ENCODE measurements at regions not wholly inside any gene's neighbourhood (a gene's known extent, or its start where the extent isn't known, plus 50 kb on each side); places are given as distances from the start of the nearest gene placed in this dataset.

DNA sequence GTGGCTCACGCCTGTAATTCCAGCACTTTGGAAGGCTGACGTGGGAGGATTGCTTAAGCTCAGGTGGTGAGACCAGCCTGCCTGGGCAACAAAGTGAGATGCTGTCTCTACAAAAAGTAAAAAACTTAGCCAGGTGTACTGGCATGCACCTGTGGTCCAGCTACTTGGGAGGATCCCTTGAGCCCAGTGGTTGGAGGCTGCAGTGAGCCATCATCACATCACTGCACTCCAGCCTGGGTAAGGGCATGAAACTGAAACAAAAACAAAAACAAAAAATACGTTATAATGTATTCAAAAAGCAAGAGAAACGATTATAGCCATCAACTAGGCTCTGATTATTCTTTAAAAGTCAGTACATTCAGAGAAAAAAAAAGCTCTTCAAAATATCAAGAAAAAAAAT, 62.5 kb downstream of the TCF20 start:
- H3K4me3 ChIP-seq = no peak overlapping the region
- no peak for DNase-seq
- peaks cover 2 to 3% (median 3%) of the 10 kb centered on the region in 3 donors for H3K36me3 ChIP-seq
- H3K9me3 ChIP-seq = no peaks in the 10 kb centered on the region
- WGBS, 2 donors = 79 to 80% methylated on average over 4 of the region's 4 CpGs
- no peak overlapping the region for H3K27ac ChIP-seq
- no peak for ATAC-seq
- intact Hi-C loops (cut with DNase I) = no loop called here
- no peaks in the 10 kb centered on the region for H3K27me3 ChIP-seq
- no peak for FAIRE-seq
- TF ChIP-seq, protein P1, sequence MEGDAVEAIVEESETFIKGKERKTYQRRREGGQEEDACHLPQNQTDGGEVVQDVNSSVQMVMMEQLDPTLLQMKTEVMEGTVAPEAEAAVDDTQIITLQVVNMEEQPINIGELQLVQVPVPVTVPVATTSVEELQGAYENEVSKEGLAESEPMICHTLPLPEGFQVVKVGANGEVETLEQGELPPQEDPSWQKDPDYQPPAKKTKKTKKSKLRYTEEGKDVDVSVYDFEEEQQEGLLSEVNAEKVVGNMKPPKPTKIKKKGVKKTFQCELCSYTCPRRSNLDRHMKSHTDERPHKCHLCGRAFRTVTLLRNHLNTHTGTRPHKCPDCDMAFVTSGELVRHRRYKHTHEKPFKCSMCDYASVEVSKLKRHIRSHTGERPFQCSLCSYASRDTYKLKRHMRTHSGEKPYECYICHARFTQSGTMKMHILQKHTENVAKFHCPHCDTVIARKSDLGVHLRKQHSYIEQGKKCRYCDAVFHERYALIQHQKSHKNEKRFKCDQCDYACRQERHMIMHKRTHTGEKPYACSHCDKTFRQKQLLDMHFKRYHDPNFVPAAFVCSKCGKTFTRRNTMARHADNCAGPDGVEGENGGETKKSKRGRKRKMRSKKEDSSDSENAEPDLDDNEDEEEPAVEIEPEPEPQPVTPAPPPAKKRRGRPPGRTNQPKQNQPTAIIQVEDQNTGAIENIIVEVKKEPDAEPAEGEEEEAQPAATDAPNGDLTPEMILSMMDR (IDR thresholded peaks at IDR 0.05) = no peak
- no peaks in the 10 kb centered on the region for H3K4me1 ChIP-seq

DNA sequence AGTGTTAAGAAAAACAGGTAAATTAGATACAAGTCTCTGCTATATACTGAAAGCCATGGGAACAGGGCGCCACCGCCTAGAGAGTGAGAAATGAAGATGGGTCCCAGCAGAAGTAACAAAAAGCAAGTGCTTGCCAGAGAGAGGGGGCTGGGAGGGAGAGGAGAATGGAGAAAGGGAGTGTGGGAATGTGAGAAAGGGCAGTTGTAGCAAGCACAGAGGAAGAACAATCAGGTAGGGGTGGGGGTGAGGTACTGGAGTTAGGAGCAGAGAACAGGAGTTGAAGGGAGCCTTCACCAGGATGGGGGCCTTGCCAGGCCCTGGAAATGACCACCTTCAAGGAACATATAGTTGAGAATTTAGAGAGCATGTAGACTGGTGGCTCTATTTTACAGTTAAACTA, 66.8 kb downstream of the TCF20 start:
- Histone ChIP-seq H3K27ac (no peak overlapping the region), H3K36me3 (no peaks in the 10 kb centered on the region), H3K4me1 (no peaks in the 10 kb centered on the region), H3K27me3 (no peaks in the 10 kb centered on the region), H3K9me3 (no peaks in the 10 kb centered on the region), H3K4me3 (no peak overlapping the region)
- TF ChIP-seq, protein P1 (IDR thresholded peaks at IDR 0.05) = no peak
- FAIRE-seq = no peak
- intact Hi-C loops (cut with DNase I) = no loop called here
- WGBS, 2 donors = 98 to 99% methylated on average over 2 of the region's 2 CpGs
- no peak for ATAC-seq
- no peak for DNase-seq

DNA sequence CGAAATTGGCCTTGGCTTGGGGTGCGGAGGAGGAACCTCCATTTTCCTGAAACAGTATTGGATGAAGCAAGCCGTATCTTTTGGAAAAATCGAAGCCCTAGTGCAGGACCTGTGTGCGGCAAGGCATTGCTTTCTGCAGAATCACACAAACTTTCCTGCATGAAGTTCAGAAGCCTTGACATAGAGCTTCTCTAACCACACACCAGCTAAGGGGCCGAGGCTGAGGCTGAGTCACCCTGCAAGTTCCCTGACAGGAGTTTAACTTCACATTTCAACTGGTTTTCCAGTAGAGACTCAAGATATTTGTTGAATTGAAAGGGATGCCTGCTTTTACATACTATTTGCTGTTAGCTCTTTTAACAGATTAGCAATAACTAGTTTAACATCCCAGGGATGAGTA, 67.8 kb downstream of the TCF20 start:
- H3K27ac ChIP-seq = no peak overlapping the region
- no peaks in the 10 kb centered on the region for H3K9me3 ChIP-seq
- TF ChIP-seq, protein P1 (IDR thresholded peaks at IDR 0.05) = no peak
- no peak for DNase-seq
- no peak overlapping the region for H3K4me3 ChIP-seq
- no peaks in the 10 kb centered on the region for H3K36me3 ChIP-seq
- intact Hi-C loops (cut with DNase I) = no loop called here
- H3K27me3 ChIP-seq = no peaks in the 10 kb centered on the region
- 90 to 98% methylated on average over 6 of the region's 6 CpGs for WGBS, 2 donors
- no peak for FAIRE-seq
- ATAC-seq = no peak
- no peaks in the 10 kb centered on the region for H3K4me1 ChIP-seq

DNA sequence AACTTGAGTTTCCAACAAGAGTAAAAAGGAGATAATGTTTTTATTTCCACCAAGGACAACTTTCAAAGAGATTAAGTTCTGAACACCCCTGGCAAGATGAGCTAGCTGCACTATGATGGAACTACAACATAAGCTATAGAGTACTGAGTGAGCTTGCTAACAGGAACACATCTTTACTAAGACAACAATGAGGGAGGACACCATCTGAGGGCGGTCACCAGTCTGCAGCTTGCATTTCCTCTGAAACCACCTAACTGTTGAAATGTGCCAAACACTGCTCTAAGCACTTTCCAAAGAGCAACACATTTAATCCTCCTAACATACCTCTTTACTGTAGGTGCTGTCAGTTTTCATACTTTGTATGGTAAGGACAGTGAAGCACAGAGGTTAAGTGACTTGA, 68.4 kb downstream of the TCF20 start:
- DNase-seq = no peak
- no peaks in the 10 kb centered on the region for H3K27me3 ChIP-seq
- no peak overlapping the region for H3K27ac ChIP-seq
- TF ChIP-seq, protein P1 (IDR thresholded peaks at IDR 0.05) = no peak
- intact Hi-C loops (cut with DNase I) = no loop called here
- 83 to 86% methylated on average over 1 of the region's 1 CpG for WGBS, 2 donors
- H3K9me3 ChIP-seq = no peaks in the 10 kb centered on the region
- ATAC-seq = no peak
- no peak for FAIRE-seq
- H3K4me1 ChIP-seq = no peaks in the 10 kb centered on the region
- no peak overlapping the region for H3K4me3 ChIP-seq
- H3K36me3 ChIP-seq = no peaks in the 10 kb centered on the region

DNA sequence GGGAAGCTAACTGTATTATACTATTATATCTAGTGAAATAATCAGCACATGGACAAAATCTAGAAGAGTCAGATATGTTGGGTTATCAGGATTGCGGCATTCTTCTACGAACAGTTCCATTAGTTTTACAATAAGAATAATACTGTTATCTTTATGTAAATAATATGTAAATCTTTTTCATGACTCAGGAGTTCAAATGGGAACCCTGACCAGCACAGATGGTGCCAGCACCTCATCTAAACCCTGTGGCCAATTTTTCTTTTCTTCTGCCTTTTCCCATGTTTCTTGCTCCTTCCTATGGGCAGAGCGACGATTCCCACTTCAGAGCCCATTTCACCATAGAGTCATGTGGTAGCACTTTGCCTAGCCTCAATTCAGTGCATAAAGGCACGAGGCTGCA, 68.4 kb upstream of the CYP2D6 start:
- 97 to 98% methylated on average over 5 of the region's 5 CpGs for WGBS, 2 donors
- DNase-seq (no peak), ATAC-seq (no peak), FAIRE-seq (no peak)
- H3K36me3 ChIP-seq = no peaks in the 10 kb centered on the region
- H3K27me3 ChIP-seq = no peaks in the 10 kb centered on the region
- no peak overlapping the region for H3K4me3 ChIP-seq
- TF ChIP-seq, protein P1 (IDR thresholded peaks at IDR 0.05) = no peak
- H3K4me1 ChIP-seq = no peaks in the 10 kb centered on the region
- H3K27ac ChIP-seq = no peak overlapping the region
- intact Hi-C loops (cut with DNase I) = no loop called here
- H3K9me3 ChIP-seq = no peaks in the 10 kb centered on the region

Data from pancreas (tissue), 10 donors.